HG02938 (cell line): ENCODE measurements at regions not wholly inside any gene's neighbourhood (a gene's known extent, or its start where the extent isn't known, plus 50 kb on each side); places are given as distances from the start of the nearest gene placed in this dataset.
A peak's percentile ranks its signal among the peaks of the same experiment; 100 is the strongest.
"Not testable (repeated sequence)": the region's sequence is repeated elsewhere in the genome, so short reads cannot be mapped to it uniquely, and the experiment has no call there.

Experiments
- ATAC-seq: cut with Tn5 transposase; IDR thresholded peaks from one replicate; pipeline ENCODE4 v1.9.1; 2021; ENCODE audit warnings: mild to moderate bottlenecking, moderate library complexity; ENCODE audit not compliant: unreplicated experiment

DNA sequence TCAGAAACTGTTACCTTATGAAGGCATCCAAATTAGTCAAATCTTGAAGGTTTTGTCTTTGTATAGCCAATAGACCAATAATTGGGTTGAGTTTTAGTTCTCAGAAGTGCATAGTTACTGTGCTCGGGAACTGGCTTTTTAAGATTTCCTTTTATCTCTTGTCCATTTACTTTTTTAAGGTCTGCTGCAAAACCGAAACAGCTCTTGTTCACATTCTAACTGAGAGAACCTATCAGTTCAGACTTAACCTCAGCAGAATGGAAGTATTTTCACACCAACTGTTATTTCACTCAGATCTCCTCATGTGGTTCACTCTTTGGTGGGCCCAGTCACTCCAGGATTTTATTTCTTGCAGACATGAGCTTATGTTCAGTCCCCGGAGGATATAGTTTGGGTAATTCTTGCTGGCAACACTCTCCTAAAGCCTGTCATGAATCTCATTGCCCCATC, 55.5 kb downstream of the TPBG start:
- ATAC-seq: peak; percentile 48

GRCh38 chr6:82419859-82420258, 56.2 kb downstream of the TPBG start:
- no peak for ATAC-seq

DNA sequence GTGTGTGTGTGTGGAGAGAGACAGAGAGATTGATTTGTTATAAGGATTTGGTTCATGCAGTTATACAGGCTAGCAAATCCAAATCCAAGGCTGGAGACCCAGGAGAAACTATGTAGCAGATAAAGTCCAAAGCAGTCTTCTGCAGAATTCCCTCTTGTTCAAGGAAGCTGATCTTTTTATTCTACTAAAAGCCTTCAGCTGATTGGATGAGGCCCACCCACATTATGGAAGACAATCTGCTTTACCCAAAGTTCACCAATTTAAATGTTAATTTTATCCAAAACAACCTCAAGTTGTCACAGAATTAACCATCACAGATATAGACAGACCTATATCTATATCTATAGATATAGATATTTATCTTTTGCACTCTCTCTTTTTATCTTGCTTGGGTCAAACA, 67.0 kb downstream of the TPBG start:
- no peak for ATAC-seq

- no peak for ATAC-seq
Measured at GRCh38 chr6:82436740-82437139, 73.1 kb downstream of the TPBG start.

GRCh38 chr6:82437701-82438100, 74.1 kb downstream of the TPBG start:
- ATAC-seq: no peak

- no peak for ATAC-seq
Measured at GRCh38 chr6:82441047-82441855, 77.6 kb downstream of the TPBG start.

DNA sequence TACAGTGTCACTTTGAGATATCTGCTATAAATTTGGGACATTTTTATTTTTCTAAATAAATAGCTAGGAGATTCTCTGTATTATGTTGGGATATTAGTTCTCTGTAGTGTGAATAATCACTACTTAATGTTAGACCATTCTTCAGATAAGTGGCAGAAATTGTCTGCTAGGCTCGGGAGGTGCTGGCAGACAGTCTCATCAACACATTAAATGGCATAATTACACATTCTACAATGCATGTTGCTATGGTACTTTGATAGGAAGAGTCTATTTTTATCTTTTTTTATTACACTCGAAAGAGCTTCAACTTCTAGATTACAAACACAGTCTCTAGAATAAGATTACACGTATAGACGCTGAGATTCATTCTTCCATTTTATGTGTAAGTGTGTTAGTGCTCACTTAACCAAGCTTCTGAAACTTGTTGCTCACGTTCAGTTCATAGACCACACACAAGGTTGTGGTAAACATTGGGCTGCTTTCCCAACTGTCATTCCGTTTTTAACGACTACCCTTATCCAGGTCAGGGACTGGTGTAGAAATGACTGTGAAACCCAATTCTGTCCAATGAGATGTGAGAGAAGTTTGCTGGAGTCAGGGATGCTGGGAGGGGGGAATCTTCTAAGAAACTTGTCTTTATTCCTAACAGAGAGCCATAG, 78.6 kb downstream of the TPBG start:
- no peak for ATAC-seq

- no peak for ATAC-seq
Measured at GRCh38 chr6:82458147-82458546, 94.5 kb downstream of the TPBG start.

DNA sequence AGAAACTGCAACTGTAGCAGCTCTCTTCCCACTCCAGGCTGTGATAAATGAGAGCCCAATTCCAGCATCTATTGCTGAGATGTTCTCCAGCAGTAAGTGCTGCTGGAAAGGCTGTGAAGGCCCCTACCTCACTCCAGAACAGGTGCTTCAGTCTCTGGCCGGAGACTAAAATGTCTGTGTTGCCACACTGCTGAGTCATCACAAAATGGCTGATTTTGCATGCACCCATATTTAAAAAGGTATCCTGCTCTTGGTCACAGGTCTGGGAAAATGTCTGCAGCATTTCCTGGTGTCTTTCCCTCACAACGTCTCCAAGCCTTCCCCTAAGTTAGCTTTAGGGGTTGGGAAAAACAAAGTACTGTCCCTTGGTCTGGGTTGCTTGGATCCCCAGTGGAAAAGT, 95.1 kb downstream of the TPBG start:
- no peak for ATAC-seq

- ATAC-seq: no peak
Measured at GRCh38 chr6:82461536-82461935, 97.9 kb downstream of the TPBG start.

- no peak for ATAC-seq
Measured at GRCh38 chr6:82467338-82467737, 103.7 kb downstream of the TPBG start.

GRCh38 chr6:82470123-82470522, 106.5 kb downstream of the TPBG start:
- ATAC-seq: not testable (repeated sequence)

- ATAC-seq: not testable (repeated sequence)
Measured at GRCh38 chr6:82475106-82475505, 111.5 kb downstream of the TPBG start.

DNA sequence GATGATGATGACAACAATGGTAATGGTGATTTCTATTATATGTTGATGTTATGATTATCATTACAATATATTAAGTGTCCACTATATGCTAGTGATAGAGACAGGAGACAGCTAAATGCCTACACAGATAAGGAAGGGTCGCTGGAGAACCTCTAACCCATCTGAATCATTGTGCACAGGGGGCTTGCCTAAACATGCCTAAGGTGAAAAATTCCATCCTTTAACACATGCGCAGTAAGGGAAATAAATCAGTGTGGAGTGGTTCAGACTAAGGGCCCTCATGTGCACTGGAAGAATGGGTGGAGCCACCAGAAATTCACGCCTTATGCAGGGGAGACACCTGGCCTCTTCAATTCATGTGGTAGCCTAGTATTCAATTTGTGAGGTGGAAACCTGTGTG, 120.4 kb downstream of the TPBG start:
- no peak for ATAC-seq

DNA sequence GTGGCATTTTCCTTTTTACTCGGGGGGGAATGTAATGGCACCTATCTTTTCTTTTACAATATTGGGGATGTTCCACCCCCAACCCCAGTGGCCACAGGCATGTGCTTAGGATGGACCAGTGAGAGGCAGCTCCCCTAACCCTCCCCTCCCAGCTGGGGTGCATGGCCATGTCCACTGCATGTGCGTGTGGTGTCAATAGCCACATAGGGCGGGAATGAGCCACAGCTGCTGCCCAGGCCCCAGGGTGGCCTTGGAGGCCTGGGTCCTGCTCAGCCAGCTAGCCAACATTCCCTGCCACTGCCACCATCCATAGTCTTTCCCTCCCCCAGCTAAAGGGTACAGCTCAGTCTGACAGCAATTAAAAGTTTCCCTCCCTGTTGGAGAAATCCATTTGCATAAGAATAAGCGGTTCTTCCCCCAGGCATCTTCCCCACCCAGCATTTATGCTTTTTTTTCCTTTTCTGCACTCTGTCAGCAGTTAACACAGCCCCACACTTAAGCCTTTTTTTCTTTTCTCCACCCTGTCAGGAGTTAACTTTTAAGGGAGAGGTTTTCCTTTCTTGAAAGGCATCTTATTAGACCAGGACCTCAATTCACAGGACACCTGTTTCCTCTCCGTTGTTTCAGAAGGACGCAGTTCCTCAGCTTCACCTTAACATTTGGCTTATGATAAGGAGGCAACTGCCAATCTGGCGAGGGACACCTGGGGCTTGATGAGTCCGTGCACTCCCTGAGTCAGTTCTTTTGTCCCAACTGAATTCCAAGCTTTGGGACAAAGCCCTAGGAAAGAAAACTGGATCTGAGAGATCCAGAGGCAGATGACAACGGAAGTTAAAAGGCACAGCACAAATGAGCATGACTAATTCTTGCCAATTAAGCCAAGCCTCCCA, 121.4 kb downstream of the TPBG start:
- no peak for ATAC-seq

- ATAC-seq: no peak
Measured at GRCh38 chr6:82487895-82488294, 124.3 kb downstream of the TPBG start.

DNA sequence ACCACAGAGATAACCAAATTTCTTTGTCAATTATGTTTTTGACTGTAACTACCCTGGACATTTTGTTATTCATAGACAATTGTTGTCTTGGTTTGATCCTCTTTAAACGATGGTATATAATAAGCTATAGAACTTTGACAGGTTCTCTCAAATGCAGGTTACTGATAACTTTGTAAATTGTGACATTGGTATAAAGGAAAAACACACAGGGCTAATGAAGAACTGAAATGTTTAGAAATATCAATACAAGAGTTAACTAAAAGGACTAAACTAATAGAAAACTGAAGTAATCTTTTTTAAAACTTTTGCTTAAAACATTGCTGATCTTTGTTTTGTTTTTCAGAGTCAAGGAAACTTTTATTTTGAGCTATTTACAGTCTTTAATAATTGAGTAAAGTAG, 124.8 kb downstream of the TPBG start:
- ATAC-seq: no peak

DNA sequence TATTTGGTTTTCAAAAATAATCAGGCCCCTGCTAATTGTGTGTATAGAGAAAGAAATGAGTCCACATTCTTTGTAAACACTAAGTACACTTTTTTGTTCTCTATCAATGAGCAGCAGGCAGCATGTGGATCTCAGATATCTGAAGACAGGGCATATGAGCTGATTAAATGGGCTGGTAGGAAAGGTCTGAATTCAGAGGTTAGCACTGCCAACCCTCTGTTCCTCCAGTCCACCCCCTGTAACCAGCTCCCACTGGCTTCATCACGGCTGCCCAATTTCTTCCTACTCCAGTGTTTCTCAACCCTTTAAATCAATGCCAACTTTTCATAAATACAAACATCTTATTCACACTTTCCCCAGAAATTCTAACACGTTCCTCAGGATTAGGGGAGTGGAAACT, 128.5 kb downstream of the TPBG start:
- ATAC-seq: no peak

DNA sequence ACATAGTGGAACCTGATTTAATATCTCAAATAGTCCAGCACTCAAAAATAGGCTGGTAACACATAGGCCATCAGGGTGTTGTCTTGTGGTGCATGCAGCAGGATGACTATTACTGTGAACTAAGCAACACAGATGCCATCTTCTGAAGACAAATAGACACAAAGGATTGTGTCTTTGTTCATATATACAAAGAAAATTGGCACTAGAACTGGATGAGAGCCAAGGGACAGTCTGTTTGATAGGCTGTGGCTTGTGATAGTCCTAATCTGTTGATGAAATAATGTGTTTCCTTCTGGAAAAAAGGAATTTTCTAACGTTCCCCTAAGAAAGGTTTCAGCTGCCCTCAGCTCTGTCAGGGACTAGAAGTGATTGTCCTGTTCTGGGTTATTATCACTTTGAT, 129.8 kb downstream of the TPBG start:
- ATAC-seq: no peak

DNA sequence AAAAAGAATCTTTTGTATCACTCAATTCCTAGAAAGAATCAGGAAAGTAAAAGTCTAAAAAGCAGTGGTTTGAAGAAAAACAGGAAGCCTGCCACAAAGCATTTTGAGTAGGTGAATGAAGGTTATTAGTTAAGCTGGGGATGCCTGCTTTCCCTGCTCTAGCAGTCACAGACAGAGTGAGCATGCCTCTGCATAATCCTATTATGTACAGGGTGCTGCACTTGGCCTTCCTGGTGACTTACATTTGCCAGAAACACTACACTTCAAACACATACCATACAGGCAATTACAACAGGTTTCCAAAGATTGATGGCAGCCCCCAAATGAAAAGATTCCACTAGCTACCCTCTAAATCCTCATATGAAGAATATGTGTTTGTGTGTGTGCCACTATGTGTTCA, 130.8 kb downstream of the TPBG start:
- ATAC-seq: no peak

- not testable (repeated sequence) for ATAC-seq
Measured at GRCh38 chr6:82501901-82502300, 138.3 kb downstream of the TPBG start.
